Suppressor macrophage treated with lipopolysaccharide for 4 hours (primary cell): ENCODE measurements at regions not wholly inside any gene's neighbourhood (a gene's known extent, or its start where the extent isn't known, plus 50 kb on each side); places are given as distances from the start of the nearest gene placed in this dataset.
A peak's percentile ranks its signal among the peaks of the same experiment; 100 is the strongest.
"Not testable (repeated sequence)": the region's sequence is repeated elsewhere in the genome, so short reads cannot be mapped to it uniquely, and the experiment has no call there.

Experiments
- DNase-seq: peaks from one replicate; pipeline ENCODE4 v3.0.0-alpha.2; 2020

- DNase-seq, result no peak
Measured at GRCh38 chr15:91625506-91625905, 228.0 kb upstream of the SLCO3A1 start.

DNA sequence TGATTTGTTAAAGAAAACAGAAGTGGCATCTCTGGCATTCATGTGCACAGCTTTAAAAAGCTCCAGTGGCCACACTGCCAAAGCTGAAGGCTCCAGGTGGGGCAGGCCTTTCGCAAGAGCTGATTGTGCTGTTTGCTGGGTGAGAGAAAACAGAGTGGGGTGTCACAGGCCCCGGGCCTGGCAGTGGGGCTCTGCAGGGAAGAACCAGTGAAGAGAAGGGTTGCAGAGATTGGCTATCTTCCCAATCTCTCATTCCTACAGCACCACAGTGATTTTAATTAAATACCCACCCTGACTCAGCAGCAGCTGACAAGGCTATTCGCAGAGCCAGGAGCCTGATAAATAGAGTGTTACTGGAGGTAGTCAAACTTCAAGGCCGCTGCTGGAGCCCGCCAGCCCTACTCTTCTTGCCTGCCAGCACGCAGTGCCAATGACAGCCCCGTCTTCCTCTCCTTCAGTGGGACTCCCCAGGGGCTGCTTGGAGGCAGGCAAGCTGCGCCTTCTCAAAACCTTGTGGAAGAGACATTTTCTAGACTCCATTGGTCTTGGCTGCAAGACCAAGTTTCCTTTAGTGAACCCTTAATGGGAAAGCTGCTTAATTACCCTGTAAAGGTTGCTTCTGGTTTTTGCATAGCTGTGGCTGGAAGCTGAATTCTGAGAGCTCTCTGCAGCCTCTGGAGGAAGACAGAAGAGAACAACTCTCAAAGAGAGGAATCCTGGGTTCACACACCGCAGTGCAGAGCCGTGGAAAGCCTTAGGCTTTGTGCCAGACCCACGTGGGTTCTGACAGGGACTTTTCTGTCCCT is 225.8 kb upstream of the SLCO3A1 start:
- DNase-seq, result no peak

DNA sequence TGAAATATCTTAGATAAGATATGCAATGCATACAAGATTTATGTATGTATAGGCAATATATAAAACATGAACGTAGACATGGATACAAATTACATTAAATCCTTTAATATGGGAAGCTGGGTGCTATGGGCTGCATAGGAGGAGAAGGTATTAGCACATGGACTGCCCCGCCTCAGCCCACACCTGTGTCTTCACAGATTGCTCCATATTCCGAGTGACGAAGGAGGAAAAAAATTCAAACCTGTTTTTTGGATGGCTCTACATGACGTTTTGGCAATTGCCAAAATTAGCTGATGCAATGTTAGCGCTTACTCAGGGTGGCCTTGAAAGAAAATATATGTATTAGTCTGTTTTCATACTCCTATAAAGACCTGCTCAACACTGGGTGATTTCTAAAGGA is 223.4 kb upstream of the SLCO3A1 start:
- no peak for DNase-seq

DNA sequence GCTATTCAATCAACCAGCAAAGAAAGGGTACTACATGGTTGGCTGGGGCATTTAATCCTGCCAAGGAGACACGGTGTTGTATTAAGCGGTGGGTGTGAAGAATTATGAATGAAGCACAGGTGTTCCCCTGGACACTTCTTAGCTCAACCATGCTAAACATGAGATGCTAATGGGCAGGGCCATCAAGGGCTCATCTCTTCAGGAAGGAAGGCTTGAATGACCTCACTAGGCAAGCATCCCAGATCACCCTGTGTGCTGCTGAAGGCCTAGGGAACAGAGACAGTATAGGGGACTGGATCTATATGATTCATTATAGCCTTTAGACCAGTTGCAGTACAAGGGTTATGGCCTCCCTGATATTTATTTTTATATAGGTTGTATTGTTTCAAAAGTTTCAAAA is 221.3 kb upstream of the SLCO3A1 start:
- DNase-seq, result no peak

DNA sequence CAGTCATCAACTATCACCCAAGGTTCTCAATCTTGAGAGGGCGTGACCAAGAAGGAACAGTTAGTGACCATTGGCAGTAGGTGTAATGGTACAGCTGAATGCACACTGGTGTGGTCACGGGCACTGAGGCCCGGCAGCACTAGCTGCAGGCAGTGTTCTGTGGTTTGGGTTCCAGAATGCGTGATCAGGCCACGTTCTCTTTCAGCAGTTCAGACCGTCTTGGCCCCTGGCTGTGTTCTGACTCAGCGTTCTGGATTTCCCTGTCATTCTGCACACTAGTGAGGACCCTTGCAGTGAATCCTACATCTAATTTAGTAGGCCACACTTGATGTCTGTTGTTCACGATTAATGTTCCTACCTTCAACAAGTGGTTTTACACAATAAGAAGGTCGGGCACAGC is 220.5 kb upstream of the SLCO3A1 start:
- DNase-seq, result no peak

DNA sequence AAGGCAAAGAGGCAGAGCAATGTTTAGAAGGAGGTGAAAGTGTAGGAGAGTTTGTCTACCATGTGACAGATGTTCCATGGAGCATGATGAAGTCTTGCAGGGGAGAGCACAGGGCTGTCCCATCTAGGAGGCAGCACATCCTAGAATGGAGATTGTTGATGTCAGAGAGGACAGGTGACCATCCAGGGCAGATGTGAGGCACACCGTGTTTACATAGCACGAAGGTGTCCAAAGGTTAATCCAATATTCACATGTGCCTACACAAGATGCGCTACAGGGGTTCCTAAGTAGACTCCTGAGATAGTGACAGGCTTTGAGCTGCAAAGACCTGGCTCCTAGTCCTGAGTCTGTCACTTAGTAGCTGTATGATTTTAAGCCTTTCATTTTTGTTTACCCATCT is 219.3 kb upstream of the SLCO3A1 start:
- DNase-seq, result no peak

DNA sequence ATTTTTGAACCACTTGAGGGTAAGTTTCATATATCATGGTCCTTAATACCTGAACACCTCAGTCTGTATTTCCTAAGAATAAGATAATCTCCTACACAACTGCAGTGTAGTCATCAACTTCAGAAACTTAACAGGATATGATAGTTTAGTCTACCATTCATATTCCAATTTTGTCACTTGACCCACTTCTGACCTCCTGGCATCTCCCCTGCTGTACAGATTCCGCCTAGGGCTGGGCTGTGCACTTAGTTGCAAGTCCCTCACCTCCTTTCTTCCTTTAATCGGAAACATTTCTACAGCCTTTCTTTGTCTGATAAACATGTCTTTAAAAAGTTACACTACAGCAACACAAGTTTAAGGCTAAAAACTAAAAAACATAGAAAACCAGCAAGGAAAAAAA is 218.4 kb upstream of the SLCO3A1 start:
- no peak for DNase-seq

GRCh38 chr15:91635641-91636040 is 217.9 kb upstream of the SLCO3A1 start:
- DNase-seq, result no peak

DNA sequence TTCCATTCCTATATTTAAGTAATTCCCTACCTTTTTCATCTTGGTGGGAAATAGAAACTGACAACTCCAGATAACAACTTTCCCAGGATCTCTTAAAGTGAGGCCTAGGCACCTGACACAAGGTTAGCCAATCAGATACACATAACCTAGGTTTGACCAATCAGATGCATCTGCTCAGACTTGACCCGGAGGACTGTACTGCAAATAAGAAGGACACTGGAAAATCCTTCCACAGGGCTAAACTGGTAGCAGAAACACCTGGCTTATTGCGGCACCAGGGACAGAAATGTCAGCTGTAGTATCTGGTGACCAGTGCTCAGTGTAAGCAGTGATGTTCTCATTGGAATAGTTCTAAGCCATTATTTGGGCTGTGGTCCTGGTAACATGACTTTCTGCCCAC is 204.5 kb upstream of the SLCO3A1 start:
- no peak for DNase-seq

DNA sequence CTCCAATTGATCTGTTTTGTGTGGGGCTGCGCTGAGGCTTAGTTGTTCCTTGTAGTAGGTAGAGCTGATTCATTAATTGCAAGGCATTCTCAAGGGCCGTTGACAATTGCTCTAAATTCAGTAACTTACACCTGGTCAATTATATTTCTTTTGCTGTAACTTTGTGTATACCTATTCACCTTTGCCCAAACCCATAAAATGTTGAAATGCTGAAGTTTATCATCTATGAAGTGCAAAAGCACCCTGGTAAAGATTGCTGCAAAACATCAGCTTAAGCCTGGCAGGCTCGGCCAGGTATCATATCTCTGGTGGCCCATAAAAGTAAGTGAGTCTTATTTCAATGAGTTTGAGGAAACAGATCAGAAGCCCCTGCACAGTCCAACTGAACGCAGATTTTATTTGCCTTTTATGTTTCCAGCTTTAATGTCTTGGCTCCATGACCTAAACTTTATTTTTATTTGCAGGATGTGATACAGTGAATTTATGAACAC is 203.6 kb upstream of the SLCO3A1 start:
- no peak for DNase-seq

DNA sequence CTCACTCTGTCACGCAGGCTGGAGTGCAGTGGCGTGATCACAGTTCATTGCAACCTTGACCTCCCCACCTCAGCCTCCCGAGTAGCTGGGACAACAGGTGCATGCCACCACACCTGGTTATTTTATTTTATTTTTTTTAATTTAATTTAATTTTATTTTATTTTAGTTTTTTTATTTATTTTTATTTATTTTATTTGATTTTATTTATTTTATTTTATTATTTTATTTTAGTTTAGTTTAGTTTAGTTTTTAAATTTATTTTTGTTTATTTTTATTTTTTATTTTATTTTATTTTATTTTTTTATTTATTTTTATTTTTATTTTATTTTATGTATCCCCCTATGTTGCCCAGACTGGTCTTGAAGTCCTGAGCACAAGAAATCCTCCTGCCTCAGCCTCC is 202.3 kb upstream of the SLCO3A1 start:
- DNase-seq, result no peak

DNA sequence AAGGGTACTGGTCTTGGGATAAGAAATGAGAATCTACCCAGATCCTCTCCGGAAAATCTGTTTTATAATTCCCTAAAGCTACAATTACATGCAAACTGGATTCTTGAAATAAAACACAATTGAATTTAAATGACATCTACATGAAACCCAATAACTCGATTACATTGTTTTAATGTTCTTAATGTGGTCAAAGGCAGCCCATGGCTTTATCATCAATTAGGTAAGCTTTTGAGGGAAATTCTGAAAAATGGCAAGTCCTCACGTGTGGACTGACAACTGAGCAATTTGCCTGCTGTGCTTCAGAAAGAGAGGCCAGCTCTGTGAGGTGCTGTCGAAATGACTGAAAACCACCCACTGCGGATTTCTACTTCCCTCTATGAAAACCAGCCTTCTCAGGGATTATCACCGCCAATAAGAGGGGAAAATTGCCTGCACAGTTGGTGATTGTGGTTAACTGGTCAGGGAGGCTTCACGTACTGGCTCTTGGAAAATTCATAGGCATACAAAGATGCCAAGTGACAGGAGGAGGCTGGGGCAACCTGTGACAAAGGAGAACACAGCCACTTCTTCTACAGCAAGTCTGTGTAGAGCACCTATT is 200.8 kb upstream of the SLCO3A1 start:
- peak; percentile 2 for DNase-seq

- not testable (repeated sequence) for DNase-seq
Measured at GRCh38 chr15:91655563-91656290, 197.8 kb upstream of the SLCO3A1 start.

DNA sequence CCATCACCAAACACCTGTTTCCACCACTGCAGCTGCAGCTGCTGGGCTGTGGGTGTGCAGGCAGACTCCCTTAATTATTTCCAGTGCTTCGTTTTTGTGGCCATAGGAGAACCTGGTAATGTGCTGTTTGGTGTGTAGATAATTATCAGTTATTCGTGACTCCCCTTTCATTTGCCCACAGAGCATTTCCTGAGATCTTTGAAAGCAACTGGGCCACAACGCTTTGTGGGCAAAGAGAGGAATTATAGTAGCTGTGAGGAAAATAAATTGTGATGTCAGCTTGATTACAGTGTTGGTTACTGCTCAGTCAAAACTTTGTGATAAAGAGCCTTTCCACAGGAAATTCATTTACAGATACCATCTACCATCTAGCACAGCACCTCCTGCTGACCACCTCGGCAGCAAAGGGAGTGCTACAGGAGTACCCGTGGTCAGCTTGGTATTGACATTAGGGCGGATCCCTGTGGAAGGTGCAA is 193.3 kb upstream of the SLCO3A1 start:
- no peak for DNase-seq

DNA sequence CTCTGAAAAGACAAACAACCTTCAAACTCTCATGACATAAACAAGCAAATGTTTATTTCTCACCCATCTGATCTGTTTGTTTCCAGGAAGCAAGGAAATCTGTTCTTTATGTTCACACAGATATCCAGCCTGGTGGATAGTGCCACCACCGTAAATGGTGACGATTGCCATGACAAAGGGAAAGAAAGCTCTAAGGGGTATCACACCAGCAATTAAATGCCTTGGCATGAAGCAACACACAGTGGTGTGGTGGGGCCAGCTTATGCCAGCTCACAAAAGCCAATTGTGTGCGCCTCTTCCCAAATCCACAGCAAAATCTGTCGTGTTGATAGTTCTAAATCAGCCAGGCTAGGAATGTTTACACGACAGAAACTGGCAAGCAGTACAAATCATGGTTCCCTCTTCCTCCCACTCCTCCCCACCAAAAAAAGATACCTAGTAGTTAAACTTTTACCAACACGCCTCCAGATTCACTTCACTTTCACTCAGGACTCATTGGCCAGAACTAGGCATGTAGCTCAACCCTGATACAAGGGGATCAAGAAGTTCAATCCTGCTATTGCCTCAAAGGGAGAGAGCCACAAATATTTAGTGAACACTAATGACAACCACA is 189.2 kb upstream of the SLCO3A1 start:
- no peak for DNase-seq

DNA sequence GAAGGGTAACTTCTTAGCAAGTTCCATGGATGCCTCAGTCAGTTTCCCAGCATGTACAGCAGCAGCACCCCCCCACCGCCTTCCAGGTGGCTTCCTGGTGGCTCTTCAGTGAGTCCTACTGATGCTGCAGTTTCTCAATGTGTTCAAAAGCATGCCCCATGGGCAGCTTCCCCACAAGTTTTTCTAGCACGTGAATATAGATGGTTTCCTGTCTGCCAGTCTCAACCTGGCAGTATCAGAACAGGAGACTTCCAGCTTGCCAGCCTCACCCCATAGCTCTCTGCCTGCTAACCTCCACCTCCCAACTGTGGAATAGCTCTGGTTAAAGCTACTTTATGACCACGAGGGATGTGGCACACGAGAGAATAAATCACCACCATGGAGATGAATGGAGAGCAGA is 188.3 kb upstream of the SLCO3A1 start:
- no peak for DNase-seq

GRCh38 chr15:91668370-91668769 is 185.1 kb upstream of the SLCO3A1 start:
- no peak for DNase-seq

DNA sequence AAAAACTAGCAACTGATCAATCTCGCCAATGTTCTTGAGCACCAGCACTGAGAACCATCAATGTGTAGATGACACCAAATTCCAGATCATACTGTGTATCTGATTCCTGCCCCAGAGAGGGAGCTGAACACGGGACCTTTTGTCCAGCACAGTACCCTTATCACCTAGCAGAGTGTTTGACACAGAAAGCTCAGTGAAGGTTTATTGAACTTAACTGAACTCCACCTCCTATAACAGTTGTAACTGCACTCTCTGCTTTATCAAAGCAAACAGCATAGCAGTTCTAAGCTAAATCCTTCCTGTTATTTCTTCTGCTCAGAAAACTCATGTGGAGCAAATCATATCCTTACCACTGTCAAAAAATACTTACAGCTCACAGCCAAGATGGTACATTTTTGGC is 183.4 kb upstream of the SLCO3A1 start:
- DNase-seq, result no peak

DNA sequence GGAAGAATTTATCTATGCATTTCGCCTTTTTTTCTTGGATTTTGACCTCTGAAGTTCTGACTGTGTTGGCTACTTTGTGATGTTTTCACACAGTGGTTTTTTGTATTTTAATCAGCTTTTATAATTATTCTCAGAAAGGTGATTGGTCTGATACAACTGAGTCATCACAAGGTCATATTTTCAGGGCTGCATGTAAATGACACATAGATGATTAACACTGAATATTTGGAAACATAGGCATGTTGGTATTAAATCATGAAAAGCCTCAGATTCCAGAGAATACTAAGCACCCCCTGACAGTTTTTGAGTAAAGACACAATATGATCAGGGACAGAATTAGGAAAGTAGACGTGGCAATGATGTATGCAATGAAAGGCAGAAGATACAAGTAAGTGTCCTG is 175.5 kb upstream of the SLCO3A1 start:
- DNase-seq, result no peak

DNA sequence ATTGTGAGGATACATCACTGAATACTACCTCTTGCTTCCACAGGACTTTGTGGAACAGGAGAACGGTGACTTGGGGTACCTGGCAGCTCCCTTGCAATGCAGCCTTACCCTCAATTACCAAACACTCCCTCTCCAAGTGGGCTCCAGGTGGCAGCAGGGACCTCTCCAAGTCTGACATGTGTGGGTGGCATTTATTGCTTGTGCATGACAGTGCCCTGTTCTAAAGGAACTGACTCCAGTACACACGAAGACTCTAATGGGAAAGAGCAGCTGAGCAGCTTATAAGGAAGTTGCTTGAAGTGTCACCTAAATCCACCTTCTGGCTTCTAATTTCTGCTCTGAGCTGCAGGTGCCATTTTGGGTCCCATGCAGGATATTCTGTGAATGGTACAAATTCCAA is 174.1 kb upstream of the SLCO3A1 start:
- DNase-seq, result no peak

GRCh38 chr15:91685436-91685835 is 168.1 kb upstream of the SLCO3A1 start:
- DNase-seq, result no peak

GRCh38 chr15:91688811-91689210 is 164.7 kb upstream of the SLCO3A1 start:
- no peak for DNase-seq

DNA sequence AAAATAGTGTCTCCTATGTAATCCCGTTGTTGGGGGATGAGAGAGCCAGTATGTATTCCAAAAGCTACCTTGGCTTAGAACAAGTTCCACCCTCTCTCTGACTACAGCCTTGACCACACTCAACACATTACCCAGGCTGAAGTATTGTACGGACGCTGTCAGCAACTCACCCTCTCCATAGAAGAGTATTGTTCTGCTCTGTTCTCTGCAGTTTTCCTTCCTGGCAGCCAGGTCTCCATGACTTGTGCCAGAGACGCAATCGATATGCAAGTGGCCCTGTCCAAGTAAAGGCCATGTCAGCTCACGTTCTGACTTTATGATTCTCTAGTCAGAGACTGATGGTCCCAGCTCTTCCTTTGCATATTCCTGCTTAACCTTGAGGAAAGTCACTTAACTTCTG is 164.1 kb upstream of the SLCO3A1 start:
- DNase-seq, result no peak
